ENCODE measurements at regions not wholly inside any gene's neighbourhood (a gene's known extent, or its start where the extent isn't known, plus 50 kb on each side); places are given as distances from the start of the nearest gene placed in this dataset.

DNA sequence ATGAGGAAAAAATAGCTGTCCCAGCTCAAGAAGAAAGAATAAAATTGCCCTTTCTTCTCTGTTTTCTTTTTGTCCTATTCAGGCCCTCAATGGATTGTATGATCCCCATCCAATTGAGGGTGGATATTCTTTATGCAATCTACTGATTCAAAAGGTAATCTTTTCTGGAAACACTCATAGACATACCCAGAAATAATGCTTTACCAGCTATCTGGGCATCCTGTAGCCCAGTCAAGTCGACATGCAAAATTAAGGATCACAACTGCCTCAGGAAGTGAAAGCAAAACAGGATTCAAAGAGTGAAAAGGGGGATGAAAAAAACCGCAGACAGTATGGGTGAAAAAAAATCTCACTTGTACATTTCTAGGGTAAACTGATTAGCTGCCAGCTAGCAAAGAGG lies 410.1 kb downstream of the TBC1D32 start:
- no peaks in the 10 kb centered on the region for H3F3A ChIP-seq (replicated peaks; ENCODE audit: low read depth)
- H3K4me2 ChIP-seq, result no peak overlapping the region
- Mint-ChIP-seq H3K9me3 (peaks cover 32% of the 10 kb centered on the region), H3K36me3 (ENCODE audit: low read depth) (peaks cover 19% of the 10 kb centered on the region), H3K4me3 (no peak overlapping the region), H3K4me1 (peaks cover 4% of the 10 kb centered on the region; the same call in 2 of the 3 replicates), H3K27me3 (ENCODE audit: insufficient read depth, low read depth, poor library complexity) (peaks cover 2% of the 10 kb centered on the region), H3K27ac (no peak overlapping the region)
- ATAC-seq (no peak), DNase-seq (ENCODE audit: low spot score) (no peak)
- H2AFZ ChIP-seq, result no peak overlapping the region
- no peaks in the 10 kb centered on the region for H3K36me3 ChIP-seq (ENCODE audit: insufficient read depth)
- no peaks in the 10 kb centered on the region for H3K79me2 ChIP-seq (replicated peaks; ENCODE audit: insufficient read depth)
- TF ChIP-seq, protein P1, sequence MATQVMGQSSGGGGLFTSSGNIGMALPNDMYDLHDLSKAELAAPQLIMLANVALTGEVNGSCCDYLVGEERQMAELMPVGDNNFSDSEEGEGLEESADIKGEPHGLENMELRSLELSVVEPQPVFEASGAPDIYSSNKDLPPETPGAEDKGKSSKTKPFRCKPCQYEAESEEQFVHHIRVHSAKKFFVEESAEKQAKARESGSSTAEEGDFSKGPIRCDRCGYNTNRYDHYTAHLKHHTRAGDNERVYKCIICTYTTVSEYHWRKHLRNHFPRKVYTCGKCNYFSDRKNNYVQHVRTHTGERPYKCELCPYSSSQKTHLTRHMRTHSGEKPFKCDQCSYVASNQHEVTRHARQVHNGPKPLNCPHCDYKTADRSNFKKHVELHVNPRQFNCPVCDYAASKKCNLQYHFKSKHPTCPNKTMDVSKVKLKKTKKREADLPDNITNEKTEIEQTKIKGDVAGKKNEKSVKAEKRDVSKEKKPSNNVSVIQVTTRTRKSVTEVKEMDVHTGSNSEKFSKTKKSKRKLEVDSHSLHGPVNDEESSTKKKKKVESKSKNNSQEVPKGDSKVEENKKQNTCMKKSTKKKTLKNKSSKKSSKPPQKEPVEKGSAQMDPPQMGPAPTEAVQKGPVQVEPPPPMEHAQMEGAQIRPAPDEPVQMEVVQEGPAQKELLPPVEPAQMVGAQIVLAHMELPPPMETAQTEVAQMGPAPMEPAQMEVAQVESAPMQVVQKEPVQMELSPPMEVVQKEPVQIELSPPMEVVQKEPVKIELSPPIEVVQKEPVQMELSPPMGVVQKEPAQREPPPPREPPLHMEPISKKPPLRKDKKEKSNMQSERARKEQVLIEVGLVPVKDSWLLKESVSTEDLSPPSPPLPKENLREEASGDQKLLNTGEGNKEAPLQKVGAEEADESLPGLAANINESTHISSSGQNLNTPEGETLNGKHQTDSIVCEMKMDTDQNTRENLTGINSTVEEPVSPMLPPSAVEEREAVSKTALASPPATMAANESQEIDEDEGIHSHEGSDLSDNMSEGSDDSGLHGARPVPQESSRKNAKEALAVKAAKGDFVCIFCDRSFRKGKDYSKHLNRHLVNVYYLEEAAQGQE (IDR thresholded peaks at IDR 0.05; ENCODE audit: unreplicated experiment), result no peak
- TF ChIP-seq ZNF331 (CRISPR knock-in tag; IDR thresholded peaks at IDR 0.05; ENCODE audit: low read depth) (no peak), JUNB (IDR thresholded peaks at IDR 0.05; ENCODE audit: unreplicated experiment) (no peak), EZH2 (IDR thresholded peaks at IDR 0.05; ENCODE audit: low read depth, unreplicated experiment) (no peak), ZNF114 (CRISPR knock-in tag; IDR thresholded peaks at IDR 0.05) (no peak), STAT1 (IDR thresholded peaks at IDR 0.05; ENCODE audit: unreplicated experiment) (no peak), NANOG (IDR thresholded peaks at IDR 0.05; ENCODE audit: borderline replicate concordance) (no peak), CREB1 (CRISPR knock-in tag; IDR thresholded peaks at IDR 0.05; ENCODE audit: low read depth) (no peak), EZH2phosphoT487 (IDR thresholded peaks at IDR 0.05; ENCODE audit: unreplicated experiment) (no peak), POLR2AphosphoS5 (IDR thresholded peaks at IDR 0.05; ENCODE audit: low read depth) (no peak)
- TF ChIP-seq, protein P2, sequence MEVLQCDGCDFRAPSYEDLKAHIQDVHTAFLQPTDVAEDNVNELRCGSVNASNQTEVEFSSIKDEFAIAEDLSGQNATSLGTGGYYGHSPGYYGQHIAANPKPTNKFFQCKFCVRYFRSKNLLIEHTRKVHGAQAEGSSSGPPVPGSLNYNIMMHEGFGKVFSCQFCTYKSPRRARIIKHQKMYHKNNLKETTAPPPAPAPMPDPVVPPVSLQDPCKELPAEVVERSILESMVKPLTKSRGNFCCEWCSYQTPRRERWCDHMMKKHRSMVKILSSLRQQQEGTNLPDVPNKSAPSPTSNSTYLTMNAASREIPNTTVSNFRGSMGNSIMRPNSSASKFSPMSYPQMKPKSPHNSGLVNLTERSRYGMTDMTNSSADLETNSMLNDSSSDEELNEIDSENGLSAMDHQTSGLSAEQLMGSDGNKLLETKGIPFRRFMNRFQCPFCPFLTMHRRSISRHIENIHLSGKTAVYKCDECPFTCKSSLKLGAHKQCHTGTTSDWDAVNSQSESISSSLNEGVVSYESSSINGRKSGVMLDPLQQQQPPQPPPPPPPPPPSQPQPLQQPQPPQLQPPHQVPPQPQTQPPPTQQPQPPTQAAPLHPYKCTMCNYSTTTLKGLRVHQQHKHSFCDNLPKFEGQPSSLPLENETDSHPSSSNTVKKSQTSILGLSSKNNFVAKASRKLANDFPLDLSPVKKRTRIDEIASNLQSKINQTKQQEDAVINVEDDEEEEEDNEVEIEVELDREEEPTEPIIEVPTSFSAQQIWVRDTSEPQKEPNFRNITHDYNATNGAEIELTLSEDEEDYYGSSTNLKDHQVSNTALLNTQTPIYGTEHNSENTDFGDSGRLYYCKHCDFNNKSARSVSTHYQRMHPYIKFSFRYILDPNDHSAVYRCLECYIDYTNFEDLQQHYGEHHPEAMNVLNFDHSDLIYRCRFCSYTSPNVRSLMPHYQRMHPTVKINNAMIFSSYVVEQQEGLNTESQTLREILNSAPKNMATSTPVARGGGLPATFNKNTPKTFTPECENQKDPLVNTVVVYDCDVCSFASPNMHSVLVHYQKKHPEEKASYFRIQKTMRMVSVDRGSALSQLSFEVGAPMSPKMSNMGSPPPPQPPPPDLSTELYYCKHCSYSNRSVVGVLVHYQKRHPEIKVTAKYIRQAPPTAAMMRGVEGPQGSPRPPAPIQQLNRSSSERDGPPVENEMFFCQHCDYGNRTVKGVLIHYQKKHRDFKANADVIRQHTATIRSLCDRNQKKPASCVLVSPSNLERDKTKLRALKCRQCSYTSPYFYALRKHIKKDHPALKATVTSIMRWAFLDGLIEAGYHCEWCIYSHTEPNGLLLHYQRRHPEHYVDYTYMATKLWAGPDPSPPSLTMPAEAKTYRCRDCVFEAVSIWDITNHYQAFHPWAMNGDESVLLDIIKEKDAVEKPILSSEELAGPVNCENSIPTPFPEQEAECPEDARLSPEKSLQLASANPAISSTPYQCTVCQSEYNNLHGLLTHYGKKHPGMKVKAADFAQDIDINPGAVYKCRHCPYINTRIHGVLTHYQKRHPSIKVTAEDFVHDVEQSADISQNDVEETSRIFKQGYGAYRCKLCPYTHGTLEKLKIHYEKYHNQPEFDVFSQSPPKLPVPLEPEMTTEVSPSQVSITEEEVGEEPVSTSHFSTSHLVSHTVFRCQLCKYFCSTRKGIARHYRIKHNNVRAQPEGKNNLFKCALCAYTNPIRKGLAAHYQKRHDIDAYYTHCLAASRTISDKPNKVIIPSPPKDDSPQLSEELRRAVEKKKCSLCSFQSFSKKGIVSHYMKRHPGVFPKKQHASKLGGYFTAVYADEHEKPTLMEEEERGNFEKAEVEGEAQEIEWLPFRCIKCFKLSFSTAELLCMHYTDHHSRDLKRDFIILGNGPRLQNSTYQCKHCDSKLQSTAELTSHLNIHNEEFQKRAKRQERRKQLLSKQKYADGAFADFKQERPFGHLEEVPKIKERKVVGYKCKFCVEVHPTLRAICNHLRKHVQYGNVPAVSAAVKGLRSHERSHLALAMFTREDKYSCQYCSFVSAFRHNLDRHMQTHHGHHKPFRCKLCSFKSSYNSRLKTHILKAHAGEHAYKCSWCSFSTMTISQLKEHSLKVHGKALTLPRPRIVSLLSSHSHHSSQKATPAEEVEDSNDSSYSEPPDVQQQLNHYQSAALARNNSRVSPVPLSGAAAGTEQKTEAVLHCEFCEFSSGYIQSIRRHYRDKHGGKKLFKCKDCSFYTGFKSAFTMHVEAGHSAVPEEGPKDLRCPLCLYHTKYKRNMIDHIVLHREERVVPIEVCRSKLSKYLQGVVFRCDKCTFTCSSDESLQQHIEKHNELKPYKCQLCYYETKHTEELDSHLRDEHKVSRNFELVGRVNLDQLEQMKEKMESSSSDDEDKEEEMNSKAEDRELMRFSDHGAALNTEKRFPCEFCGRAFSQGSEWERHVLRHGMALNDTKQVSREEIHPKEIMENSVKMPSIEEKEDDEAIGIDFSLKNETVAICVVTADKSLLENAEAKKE (CRISPR knock-in tag; IDR thresholded peaks at IDR 0.05), result no peak
- TF ChIP-seq, protein P3, sequence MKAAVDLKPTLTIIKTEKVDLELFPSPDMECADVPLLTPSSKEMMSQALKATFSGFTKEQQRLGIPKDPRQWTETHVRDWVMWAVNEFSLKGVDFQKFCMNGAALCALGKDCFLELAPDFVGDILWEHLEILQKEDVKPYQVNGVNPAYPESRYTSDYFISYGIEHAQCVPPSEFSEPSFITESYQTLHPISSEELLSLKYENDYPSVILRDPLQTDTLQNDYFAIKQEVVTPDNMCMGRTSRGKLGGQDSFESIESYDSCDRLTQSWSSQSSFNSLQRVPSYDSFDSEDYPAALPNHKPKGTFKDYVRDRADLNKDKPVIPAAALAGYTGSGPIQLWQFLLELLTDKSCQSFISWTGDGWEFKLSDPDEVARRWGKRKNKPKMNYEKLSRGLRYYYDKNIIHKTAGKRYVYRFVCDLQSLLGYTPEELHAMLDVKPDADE (IDR thresholded peaks at IDR 0.05), result no peak
- TF ChIP-seq, protein P4, sequence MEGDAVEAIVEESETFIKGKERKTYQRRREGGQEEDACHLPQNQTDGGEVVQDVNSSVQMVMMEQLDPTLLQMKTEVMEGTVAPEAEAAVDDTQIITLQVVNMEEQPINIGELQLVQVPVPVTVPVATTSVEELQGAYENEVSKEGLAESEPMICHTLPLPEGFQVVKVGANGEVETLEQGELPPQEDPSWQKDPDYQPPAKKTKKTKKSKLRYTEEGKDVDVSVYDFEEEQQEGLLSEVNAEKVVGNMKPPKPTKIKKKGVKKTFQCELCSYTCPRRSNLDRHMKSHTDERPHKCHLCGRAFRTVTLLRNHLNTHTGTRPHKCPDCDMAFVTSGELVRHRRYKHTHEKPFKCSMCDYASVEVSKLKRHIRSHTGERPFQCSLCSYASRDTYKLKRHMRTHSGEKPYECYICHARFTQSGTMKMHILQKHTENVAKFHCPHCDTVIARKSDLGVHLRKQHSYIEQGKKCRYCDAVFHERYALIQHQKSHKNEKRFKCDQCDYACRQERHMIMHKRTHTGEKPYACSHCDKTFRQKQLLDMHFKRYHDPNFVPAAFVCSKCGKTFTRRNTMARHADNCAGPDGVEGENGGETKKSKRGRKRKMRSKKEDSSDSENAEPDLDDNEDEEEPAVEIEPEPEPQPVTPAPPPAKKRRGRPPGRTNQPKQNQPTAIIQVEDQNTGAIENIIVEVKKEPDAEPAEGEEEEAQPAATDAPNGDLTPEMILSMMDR (conservative IDR thresholded peaks at IDR 0.05; ENCODE audit: low read depth in 2 of 2), result no peak
- no peaks in the 10 kb centered on the region; the same call in 1 of the 2 replicates for H3K4me1 ChIP-seq (ENCODE audit: insufficient read depth)
- H3K4me3 ChIP-seq, result no peak overlapping the region
- peaks cover 5% of the 10 kb centered on the region; the same call in 1 of the 2 replicates for H3K9me2 ChIP-seq (ENCODE audit: insufficient read depth)
- no peak overlapping the region for H3K27ac ChIP-seq (ENCODE audit: low read depth)
- no peaks in the 10 kb centered on the region for H3K27me3 ChIP-seq (ENCODE audit: insufficient read depth)
- no peaks in the 10 kb centered on the region for H4K20me1 ChIP-seq (replicated peaks; ENCODE audit: insufficient read depth)
